Glomerular visceral epithelial cell (primary cell): ENCODE measurements at regions not wholly inside any gene's neighbourhood (a gene's known extent, or its start where the extent isn't known, plus 50 kb on each side); places are given as distances from the start of the nearest gene placed in this dataset.
A peak's percentile ranks its signal among the peaks of the same experiment; 100 is the strongest.
"Not testable (repeated sequence)": the region's sequence is repeated elsewhere in the genome, so short reads cannot be mapped to it uniquely, and the experiment has no call there.

Experiments
- DNase-seq: peaks from one replicate; pipeline ENCODE4 v3.0.0-alpha.2; 2016; ENCODE audit errors: extremely low spot score

GRCh38 chr4:82181789-82182188 lies 192.0 kb downstream of the HNRNPD start:
- DNase-seq: no peak

- no peak for DNase-seq
Observed at GRCh38 chr4:82172186-82172585, 201.6 kb downstream of the HNRNPD start.

- no peak for DNase-seq
Observed at GRCh38 chr4:82171531-82172155, 202.1 kb downstream of the HNRNPD start.

GRCh38 chr4:82149750-82150149 lies 224.0 kb downstream of the HNRNPD start:
- DNase-seq: no peak

- DNase-seq: no peak
Observed at GRCh38 chr4:82145850-82146249, 227.9 kb downstream of the HNRNPD start.

- DNase-seq: no peak
Observed at GRCh38 chr4:82140422-82140821, 233.4 kb downstream of the HNRNPD start.

- DNase-seq: no peak
Observed at GRCh38 chr4:82139287-82139686, 234.5 kb downstream of the HNRNPD start.

- DNase-seq: no peak
Observed at GRCh38 chr4:82138374-82138773, 235.4 kb downstream of the HNRNPD start.

- DNase-seq: no peak
Observed at GRCh38 chr4:82136161-82136801, 237.5 kb downstream of the HNRNPD start.

GRCh38 chr4:82128355-82128754 lies 245.4 kb downstream of the HNRNPD start:
- DNase-seq: no peak

GRCh38 chr4:82126512-82127040 lies 247.2 kb downstream of the HNRNPD start:
- DNase-seq: no peak

- no peak for DNase-seq
Observed at GRCh38 chr4:82125787-82126297, 247.9 kb downstream of the HNRNPD start.

GRCh38 chr4:82124932-82125786 lies 248.6 kb downstream of the HNRNPD start:
- DNase-seq: no peak

- DNase-seq: no peak
Observed at GRCh38 chr4:82124365-82124764, 249.4 kb downstream of the HNRNPD start.

- no peak for DNase-seq
Observed at GRCh38 chr4:82123934-82124333, 249.9 kb downstream of the HNRNPD start.

GRCh38 chr4:82115183-82115582 lies 258.6 kb downstream of the HNRNPD start:
- DNase-seq: not testable (repeated sequence)

GRCh38 chr4:82108506-82108905 lies 265.3 kb downstream of the HNRNPD start:
- no peak for DNase-seq

- DNase-seq: no peak
Observed at GRCh38 chr4:82104578-82104977, 269.2 kb downstream of the HNRNPD start.

- DNase-seq: no peak
Observed at GRCh38 chr4:82099928-82100579, 273.7 kb downstream of the HNRNPD start.

- DNase-seq: peak; percentile 17
Observed at GRCh38 chr4:82097504-82097903, 276.3 kb downstream of the HNRNPD start.

GRCh38 chr4:82090717-82091116 lies 283.1 kb downstream of the HNRNPD start:
- no peak for DNase-seq

GRCh38 chr4:82084747-82085146 lies 289.0 kb downstream of the HNRNPD start:
- no peak for DNase-seq
